ENCODE measurements at regions not wholly inside any gene's neighbourhood (a gene's known extent, or its start where the extent isn't known, plus 50 kb on each side); places are given as distances from the start of the nearest gene placed in this dataset.
A peak's percentile ranks its signal among the peaks of the same experiment; 100 is the strongest.

- H3K27ac ChIP-seq: no peak overlapping the region
- H3K9me3 ChIP-seq: no peaks in the 10 kb centered on the region
- intact Hi-C loops (cut with DNase I): no loop called here
- H3K27me3 ChIP-seq: peaks cover 0 to 18% (median 4%) of the 10 kb centered on the region in 7 donors
- peaks cover 3 to 13% (median 9%) of the 10 kb centered on the region in 9 donors for H3K4me1 ChIP-seq
- DNase-seq (no peak), ATAC-seq (no peak)
- TF ChIP-seq CTCF (IDR thresholded peaks at IDR 0.05): no peak
- H3K36me3 ChIP-seq: no peaks in the 10 kb centered on the region
- no peak overlapping the region for H3K4me3 ChIP-seq
- WGBS, 2 donors: 76 to 91% methylated on average over 4 of the region's 4 CpGs
These were observed 180.1 kb upstream of the SDK2 start for GRCh38 chr17:73824321-73824720.

GRCh38 chr17:73826181-73826871 lies 182.1 kb upstream of the SDK2 start:
- 86 to 90% methylated on average over 9 of the region's 9 CpGs for WGBS, 2 donors
- no peaks in the 10 kb centered on the region for H3K9me3 ChIP-seq
- intact Hi-C loops (cut with DNase I): no loop called here
- H3K27me3 ChIP-seq: peaks cover 0 to 18% (median 5%) of the 10 kb centered on the region in 7 donors
- TF ChIP-seq CTCF (IDR thresholded peaks at IDR 0.05): no peak
- no peak overlapping the region for H3K4me3 ChIP-seq
- no peak for DNase-seq
- ATAC-seq: peak in 1 of 8 donors; percentile 23
- no peaks in the 10 kb centered on the region for H3K36me3 ChIP-seq
- H3K4me1 ChIP-seq: peaks cover 3 to 13% (median 9%) of the 10 kb centered on the region in 9 donors
- no peak overlapping the region for H3K27ac ChIP-seq

GRCh38 chr17:73826872-73827228 lies 182.6 kb upstream of the SDK2 start:
- peaks cover 0 to 18% (median 6%) of the 10 kb centered on the region in 7 donors for H3K27me3 ChIP-seq
- H3K36me3 ChIP-seq: no peaks in the 10 kb centered on the region
- intact Hi-C loops (cut with DNase I): no loop called here
- peaks cover 3 to 13% (median 9%) of the 10 kb centered on the region in 9 donors for H3K4me1 ChIP-seq
- no peak overlapping the region for H3K27ac ChIP-seq
- H3K4me3 ChIP-seq: no peak overlapping the region
- 94 to 95% methylated on average over 2 of the region's 2 CpGs for WGBS, 2 donors
- DNase-seq (no peak), ATAC-seq (no peak)
- no peak for TF ChIP-seq CTCF (IDR thresholded peaks at IDR 0.05)
- no peaks in the 10 kb centered on the region for H3K9me3 ChIP-seq

GRCh38 chr17:73827627-73828291 lies 183.5 kb upstream of the SDK2 start:
- Histone ChIP-seq H3K27me3 (peaks cover 0 to 26% (median 9%) of the 10 kb centered on the region in 7 donors), H3K9me3 (no peaks in the 10 kb centered on the region), H3K36me3 (no peaks in the 10 kb centered on the region), H3K27ac (peak overlapping the region in 9 of 10 donors; percentile 30 to 69 (median 50)), H3K4me3 (no peak overlapping the region), H3K4me1 (peaks cover 3 to 13% (median 9%) of the 10 kb centered on the region in 9 donors)
- intact Hi-C loops (cut with DNase I): no loop called here
- no peak for TF ChIP-seq CTCF (IDR thresholded peaks at IDR 0.05)
- ATAC-seq: peak in 5 of 8 donors; percentile 59 to 75 (median 74)
- WGBS, 2 donors: 53 to 56% methylated on average over 19 of the region's 19 CpGs
- DNase-seq: peak in 1 of 2 donors; percentile 10
